ENCODE measurements at regions not wholly inside any gene's neighbourhood (a gene's known extent, or its start where the extent isn't known, plus 50 kb on each side); places are given as distances from the start of the nearest gene placed in this dataset.
"Not testable (repeated sequence)": the region's sequence is repeated elsewhere in the genome, so short reads cannot be mapped to it uniquely, and the experiment has no call there.

DNA sequence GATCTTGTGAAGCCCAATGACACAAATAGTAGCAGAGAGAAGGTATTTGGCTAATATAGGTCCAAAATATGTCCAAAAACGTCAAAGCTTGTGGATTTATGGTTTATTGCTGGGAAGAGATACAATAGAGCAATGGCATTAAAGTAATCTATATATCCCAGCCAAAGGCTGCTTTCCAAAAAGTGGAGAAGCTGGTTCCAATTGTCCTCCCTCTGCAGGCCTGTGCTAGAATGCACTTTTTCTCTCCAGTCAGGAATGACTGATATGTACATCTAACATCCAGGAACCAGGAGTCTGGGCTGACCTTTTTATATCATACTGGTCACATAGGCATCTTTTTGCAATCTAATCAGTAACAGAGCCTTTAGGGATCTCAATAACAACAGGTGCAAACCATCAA is 167.1 kb upstream of the FAM3C start:
- no peak for DNase-seq (ENCODE audit: low read depth in 3 of 3)

DNA sequence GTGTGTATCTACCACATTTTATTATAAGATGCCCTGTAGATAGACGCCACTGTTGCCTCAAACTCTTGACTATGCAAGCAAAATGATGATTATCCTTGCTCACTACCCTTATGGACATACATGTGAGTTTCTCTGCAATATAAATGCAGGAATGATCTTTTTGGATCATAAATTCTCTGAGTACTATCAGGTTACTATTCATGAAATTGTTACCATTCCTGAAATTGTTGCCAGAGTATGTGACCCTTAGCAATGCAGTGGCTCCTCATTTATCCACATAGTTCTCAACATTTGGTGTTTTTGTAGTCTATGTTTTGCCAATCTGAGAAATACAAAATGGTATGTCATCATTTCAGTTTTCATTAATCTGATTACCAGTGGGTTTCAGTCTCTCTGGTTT is 166.2 kb upstream of the FAM3C start:
- no peak for DNase-seq (ENCODE audit: low read depth in 3 of 3)

DNA sequence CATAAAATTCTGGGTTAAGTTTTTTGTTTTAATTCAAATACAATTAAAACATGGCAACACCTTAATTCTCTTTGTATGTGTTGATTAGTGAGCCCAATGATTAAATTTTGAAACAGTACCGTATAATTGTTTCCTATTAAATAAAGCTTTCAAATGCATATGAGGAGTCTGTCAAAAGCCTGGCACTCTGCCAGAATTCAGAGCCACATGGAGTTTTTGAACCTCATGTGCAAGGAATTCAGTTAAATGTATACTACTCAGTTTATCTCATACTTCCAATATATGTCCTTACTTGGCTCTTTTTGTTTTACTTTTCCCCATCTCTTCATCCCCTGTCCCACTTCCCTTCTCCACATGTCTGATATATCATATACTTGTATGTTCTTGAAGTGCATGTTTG is 165.6 kb upstream of the FAM3C start:
- DNase-seq (ENCODE audit: low read depth in 3 of 3): no peak

DNA sequence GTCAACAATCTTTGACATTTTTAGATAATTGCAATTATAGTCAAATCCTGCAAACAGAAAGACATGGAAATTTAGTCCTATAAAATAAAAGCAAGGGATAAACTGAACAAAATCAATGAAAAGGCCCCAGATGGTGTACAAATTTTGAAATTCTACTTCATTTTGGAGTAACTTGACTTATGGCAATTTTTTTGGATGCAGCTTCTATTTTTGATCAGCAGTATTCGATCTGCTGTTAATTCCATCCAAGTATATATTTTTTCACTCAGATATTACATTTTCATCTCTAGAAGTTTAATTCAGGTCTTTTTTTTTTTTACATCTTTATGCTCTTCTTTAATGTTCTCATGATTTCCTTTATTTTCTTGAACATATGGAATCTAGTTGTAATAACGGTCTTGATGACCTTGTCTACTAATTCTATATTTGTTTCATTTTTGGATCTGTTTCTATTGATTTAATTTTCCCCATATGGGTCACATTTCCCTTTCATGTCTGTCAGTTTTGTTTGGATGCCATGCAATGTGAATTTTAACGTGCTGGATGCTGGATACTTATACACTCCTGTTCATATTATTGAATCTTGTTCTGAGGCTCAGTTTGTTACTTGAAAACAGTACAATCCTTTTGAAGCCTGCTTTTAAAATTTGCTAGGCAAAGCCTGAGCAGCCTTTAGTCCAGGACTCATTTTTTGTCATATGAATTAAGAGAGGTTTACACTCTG is 164.3 kb upstream of the FAM3C start:
- no peak for DNase-seq (ENCODE audit: low read depth in 3 of 3)

DNA sequence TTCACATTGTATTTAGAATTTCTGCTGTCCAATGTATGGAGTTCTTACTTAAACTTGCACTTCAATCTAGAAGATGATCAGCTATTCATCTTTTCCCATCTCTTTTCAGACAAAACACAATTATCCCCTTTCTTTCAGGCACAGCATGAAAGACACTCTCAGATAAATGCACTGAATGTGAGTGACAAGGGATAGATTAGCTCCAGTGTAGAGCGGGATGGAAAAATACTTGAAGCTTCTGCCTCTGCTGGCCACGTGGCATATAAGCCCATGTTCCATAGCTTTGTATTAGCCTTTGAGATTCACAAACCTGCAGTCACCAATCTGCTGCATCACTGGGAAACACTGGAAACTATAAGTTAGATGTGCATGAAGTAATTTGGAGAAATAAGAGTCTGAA is 162.2 kb upstream of the FAM3C start:
- DNase-seq (ENCODE audit: low read depth in 3 of 3): no peak

DNA sequence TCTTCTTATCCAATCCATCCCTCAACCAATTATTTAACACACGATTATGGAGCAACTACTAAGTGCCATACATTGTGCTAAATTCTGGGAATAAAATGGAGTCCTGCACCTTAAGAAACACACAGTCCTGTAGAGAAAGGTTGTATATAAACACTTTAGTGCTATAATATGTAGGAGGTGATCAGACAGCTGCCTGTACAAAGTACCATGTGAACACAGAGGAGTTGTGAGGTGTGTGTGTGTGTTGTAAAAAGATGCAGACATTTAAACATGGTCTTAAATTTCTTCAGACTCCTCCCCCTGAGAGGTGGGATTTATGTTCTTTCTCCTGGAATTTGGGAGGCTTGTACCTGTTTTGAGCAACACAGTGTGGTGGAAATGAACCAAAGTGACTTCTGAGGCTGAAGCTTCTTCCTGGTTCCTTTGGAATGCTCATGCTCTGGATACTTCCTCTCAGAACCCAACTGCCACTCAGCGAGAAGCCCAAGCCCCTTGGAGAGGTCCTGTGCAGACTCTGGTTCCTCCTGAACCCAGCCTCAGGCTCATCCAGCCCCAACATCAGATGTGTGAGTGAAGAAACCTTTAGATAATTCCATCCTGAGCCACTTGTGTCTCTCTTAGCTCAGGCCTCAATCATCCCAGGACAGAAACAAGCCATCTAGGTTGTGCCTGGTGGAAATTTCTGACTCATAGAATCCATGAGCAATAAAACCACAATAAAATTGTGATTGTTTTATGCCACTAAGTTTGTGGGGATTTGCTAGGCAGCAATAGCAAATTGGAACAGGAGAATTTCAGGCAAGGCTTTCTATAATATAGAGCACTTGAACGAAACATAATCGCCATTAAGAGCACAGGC is 161.2 kb upstream of the FAM3C start:
- no peak for DNase-seq (ENCODE audit: low read depth in 3 of 3)

DNA sequence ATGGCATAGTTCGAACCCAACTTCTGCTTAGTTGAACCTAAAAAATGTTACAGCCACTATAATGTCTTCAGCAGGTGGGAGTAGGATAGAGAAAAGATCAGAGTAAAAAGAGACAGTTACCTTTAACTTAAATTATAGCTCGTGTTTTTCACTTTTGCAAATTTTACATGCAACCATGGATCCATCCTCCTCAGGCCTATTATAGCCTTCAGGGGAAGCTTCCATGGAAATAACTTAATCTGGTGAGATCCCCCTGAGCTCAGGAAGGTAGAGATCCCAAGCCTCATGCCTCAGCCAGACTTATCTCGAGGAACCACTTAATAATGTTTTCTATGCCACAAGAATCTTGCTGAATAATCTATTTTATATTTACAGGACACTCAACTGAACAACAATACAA is 159.4 kb upstream of the FAM3C start:
- no peak for DNase-seq (ENCODE audit: low read depth in 3 of 3)

DNA sequence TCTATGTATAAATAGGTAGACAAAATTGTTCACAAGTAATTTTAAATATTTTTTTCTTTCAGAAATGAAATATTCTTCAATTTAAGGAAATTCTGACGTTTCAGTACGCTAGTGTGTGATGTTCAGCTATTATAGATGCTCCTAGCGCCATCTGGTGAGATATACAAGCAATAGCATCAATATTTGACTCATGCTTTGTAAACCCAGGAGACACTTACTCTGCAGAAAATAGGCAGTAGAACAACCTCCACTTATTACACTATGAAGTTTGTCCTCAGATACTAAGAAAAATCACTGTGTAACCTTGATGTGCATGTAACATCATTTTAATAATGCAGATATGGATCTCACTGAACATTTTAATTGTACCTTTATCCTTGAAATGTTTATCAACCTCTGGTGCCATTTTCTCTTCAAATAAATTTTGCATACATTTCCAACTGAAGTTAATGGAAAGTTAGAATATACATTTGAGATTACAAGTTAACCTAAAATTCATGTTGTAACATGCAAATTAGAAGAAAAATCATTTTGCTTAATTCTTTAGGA is 151.5 kb upstream of the FAM3C start:
- no peak for DNase-seq (ENCODE audit: low read depth in 3 of 3)

DNA sequence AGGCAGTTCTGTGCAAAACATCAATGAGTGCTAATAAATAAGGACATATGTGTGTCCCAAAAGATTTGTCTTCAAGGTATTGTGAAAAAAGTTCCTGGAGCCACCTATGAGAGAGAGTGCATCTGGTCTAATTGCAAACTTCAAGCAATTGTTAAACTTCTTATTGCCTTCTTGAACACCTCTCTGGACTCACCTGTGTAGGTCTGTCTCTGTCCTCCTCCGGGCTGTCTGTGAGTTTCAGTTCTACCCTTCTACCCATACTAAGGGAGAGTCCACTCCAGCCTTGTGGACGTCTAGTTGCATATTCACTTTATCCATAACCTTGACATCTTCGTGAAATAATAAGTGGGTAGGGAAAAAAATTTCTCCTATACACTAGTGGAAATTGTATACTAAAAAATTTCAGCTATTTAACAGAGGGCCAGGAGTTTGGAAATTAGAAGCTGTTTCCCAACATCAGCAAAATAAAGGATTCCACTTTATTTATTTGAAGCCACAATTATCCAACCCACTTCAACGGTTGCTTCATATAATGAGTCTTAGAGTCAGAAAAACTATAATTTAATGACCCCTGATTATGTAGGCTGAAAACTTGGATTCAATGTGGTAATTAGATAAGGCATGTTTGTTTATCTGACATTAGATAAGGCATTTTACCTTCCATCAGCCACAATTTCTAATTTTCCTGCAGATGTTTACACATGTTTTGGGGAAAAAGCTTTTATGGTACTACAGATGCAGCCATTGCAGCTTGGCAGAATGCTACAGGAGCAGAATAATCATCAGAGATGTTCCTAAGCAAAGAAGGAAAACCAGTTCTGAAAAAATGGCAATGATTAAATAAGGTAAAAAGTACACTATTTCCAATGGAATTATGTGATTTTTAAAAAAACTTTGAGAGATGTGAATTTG is 150.8 kb upstream of the FAM3C start:
- DNase-seq (ENCODE audit: low read depth in 3 of 3): no peak

DNA sequence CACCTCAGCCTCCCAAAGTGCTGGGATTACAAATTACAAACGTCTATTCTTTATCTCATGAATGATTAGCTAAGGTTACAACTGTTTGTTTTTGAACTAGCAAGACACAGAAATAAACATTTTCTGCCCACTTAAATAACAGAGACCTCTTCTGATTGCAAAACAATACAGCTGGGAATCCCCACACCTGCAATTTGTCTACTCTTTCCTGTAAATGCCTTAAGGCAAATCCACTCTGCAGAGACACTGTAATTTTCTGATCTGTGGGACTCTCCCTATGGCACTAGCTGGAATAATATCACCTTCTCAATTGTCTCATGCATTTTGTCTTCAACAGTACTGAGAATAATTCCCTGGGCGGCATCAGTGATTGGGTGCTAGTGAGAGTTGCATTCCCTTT is 149.3 kb upstream of the FAM3C start:
- DNase-seq (ENCODE audit: low read depth in 3 of 3): no peak

DNA sequence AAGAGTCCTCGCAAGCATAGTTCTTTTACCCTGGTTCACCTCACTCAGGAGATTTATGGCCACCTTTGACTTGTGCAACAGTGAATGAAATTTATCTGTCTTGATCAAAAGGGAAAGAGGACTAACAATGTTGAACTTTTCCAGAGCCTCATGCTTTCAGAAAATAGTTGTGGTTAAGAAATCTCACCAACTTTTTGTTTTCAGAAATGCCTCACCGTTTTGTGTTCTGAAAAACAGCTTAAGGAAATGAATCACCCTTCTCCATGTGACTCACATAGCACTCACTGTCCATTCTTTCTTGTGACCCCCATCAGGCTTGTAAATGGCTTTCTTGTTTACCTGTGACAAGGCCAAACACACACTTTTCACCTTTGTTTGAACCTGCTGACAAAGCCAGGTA is 148.6 kb upstream of the FAM3C start:
- no peak for DNase-seq (ENCODE audit: low read depth in 3 of 3)

DNA sequence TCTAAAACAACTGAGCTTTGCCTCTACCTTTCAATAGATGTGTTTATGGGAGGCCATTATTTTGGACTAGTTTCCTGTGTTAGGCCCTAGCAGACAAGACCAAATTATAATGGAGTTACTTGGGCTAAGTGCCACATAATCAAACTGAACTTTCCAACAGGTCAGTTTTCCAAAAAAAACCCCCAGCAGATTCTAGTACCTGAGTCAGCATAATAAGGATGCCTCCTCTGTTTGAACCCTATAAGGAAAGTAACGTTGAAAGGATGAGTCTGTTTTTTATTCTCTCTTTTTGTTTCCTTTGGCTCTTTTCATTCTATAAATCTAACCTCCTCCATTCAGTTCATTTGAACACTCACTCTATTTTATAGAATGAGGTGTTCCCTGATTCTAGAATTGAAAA is 148.1 kb upstream of the FAM3C start:
- no peak for DNase-seq (ENCODE audit: low read depth in 3 of 3)

DNA sequence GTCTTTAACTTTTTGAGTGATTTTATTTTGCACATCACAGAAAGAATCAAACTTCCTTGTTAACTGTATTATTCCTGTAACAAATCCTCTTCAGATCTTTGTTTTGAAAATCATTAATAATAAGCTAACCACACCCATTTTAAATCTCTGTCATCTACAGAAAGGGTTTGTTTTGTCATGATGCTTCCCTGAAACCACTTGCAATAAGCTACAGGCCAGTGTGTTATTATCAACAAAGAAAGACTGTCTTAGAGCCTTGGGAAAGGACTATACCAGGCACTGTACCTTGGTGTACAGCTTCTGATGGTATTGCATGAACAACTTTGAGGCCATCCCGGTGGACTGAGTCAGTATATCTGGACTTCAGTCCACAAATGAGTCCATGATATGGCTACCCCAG is 145.3 kb upstream of the FAM3C start:
- DNase-seq (ENCODE audit: low read depth in 3 of 3): no peak

DNA sequence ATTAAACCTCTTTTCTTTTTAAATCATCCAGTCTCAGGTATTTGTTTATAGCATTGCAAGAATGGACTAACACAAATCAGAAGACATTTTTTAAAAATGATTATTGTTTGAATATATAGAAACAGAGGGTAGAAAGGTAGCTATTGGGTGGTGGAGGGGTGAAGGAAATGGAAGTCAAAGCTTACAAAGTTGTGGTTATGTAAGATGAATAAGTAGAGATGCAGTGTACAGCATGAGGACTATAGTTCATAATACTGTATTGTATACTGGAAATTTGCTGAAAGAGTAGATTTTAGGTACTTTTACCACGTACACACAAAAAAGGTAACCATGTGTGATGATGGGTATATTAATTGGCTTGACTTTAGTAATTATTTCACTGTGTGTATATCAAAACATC is 144.0 kb upstream of the FAM3C start:
- no peak for DNase-seq (ENCODE audit: low read depth in 3 of 3)

DNA sequence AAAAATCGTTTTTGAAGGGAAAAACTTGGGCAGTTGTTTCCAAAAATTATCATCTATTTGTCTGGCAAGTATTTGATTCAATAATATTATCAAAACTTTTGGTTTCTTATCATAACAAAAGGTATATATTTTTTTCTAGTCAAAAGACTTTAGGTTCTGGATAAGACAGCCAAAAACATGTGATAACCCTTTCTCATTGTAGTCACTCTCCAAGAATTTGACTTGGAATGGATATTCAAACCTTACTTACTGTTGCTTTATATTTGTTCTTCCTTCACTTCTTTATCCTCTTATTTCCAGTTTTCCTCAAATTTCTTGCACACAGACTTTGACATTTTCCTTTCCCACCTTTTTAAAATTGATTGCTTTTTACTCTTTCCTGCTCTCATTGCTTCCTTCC is 140.9 kb upstream of the FAM3C start:
- no peak for DNase-seq (ENCODE audit: low read depth in 3 of 3)

DNA sequence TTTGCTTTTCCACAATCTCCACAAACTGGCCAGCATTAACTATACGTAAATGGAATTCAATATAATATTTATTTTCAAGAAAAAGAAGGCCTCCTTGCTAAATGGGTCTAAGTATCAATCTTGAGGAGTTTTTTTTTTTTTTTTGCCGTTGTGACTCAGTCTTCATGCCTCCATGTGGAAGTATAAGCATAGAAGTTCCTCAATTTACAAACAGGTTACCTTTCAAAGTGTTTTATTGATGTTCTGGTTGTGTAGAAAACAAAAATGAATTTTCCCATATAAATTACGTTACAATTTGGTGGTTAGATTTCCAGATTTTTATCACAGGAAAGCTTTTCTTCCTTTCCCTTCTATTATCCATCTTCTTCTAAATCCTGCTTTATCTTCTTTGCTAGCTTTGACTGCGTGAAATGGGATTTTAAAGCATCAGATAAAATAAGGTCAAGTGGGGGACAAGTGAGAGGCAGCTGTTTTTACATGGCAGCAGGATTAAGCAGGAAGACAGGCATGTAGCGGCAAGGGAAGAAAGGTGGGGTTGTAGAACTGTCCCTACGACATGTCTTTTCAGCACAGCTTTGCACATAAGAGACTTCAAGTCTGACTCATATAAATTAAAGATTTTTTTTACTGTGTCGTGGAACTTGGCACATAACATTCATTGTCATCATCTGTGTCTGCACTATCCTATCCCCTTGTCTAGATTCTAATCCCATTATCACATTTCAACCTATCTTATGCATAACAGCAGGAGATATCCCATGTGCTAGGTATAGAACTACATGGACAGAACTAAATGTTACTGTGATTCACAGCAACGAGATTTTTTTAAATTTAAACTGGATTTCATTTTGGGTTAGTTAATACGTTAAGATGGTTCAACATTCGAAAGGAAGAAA is 135.3 kb upstream of the FAM3C start:
- DNase-seq (ENCODE audit: low read depth in 3 of 3): no peak

DNA sequence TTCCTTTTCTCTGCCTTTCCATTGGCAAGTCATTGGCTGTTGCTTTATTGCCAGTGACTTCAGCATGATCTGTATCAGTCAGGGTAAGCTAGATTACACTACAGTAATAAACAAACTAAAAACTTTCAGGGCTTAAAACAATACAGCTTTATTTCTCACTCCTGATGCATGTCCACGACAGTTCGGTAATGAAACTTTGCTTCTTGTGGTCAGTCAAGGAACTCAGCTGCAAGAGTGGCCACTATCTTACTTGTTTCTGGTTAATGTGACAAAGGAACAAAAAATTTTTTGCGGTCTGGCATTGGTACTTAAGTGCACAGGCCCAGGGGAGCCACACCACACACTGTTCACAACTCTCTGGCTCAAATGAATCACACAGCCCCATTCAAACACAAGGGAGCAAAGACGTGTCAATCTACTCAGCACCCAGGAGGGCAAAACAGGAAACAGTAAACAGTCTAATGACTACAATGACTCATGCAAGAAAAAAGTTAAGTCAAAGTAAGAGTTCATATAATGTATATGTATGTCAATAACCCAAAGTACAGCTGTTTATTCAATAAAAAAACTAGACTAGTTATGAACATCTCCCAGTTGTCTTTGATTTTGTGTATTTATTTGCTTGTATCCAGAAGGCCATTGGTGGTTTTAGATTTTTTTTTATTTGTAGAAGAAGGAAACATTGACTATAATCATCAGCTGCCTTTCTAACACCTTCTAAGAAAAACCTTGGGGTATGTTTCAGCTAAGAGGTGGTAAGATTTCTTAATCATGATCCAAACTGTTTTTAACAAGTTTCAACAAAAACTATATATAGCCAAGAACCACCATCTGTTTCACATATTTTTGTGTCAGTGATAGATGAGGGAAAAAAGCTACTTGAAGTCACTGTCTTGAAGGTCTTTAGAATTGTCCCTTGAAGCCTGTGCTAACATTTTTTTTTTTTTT is 134.4 kb upstream of the FAM3C start:
- peak in 1 of 3 experiments; percentile 32 for DNase-seq (ENCODE audit: low read depth in 3 of 3)

DNA sequence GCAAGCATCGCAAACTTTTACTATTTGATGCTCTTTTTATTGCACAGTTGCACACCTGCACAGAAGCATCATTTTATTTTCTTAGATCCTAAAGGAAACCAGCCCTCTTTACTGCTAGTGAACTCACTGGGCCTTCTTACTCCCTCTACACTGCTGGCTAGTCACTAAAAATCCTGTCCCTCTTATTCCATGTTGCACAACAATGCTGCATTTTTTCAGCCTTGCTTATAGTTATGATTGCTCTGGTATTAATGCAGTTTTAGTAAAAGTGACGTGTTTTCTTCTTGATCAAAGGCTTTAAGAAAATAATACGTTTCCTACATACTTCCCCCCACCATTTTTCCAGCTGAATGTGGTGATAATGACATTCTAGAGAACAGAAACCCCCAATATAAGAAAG is 132.9 kb upstream of the FAM3C start:
- DNase-seq (ENCODE audit: low read depth in 3 of 3): no peak

DNA sequence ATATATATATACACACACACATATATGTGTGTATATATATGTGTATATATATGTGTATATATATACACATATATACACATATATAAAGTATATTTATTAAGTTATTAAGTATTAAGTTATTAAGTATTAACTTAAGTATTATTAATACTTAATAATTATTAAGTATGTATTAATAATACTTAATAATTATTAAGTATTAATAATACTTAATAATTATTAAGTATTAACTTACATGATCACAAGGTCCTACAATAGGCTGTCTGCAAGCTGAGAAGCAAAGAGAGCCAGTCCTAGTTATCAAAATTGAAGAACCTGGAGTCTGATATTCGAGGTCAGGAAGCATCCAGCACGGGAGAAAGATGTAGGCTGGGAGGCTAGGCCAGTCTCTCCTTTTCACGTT is 130.1 kb upstream of the FAM3C start:
- not testable (repeated sequence) for DNase-seq (ENCODE audit: low read depth in 3 of 3)

All from stimulated activated CD4-positive, alpha-beta T cell treated with anti-CD3 and anti-CD28 coated beads, TNF-alpha, amount 100 ng/mL, for 24 hours (primary cell).